ENCODE measurements at regions not wholly inside any gene's neighbourhood (a gene's known extent, or its start where the extent isn't known, plus 50 kb on each side); places are given as distances from the start of the nearest gene placed in this dataset.

GRCh38 chr11:19617696-19618523 lies 94.7 kb upstream of the NAV2 start:
- Mint-ChIP-seq H3K27ac (peak overlapping the region in 1 of 7 donors; percentile 0), H3K27me3 (ENCODE audit: low read depth in 3 of 3) (peaks cover 0 to 3% (median 1%) of the 10 kb centered on the region in 3 donors), H3K36me3 (no peaks in the 10 kb centered on the region), H3K9me3 (peaks cover 6 to 16% (median 11%) of the 10 kb centered on the region in 7 donors), H3K4me3 (no peak overlapping the region), H3K4me1 (peaks cover 8% of the 10 kb centered on the region)
- Histone ChIP-seq H3K4me1 (ENCODE audit: control insufficient read depth in 1 of 2, insufficient read depth in 2 of 2, low read length in 2 of 2) (peaks cover 4 to 6% of the 10 kb centered on the region in 2 donors), H4K20me1 (ENCODE audit: insufficient read depth, low read length) (no peaks in the 10 kb centered on the region), H3K79me2 (ENCODE audit: insufficient read depth, low read length) (no peaks in the 10 kb centered on the region), H2AFZ (ENCODE audit: insufficient read depth, low read depth, low read length, poor library complexity, severe bottlenecking) (no peak overlapping the region), H3K9ac (ENCODE audit: insufficient read depth, low read length, poor library complexity, severe bottlenecking) (no peak overlapping the region), H3K36me3 (replicated peaks in 1 of 2; ENCODE audit: control insufficient read depth in 1 of 2, insufficient read depth in 2 of 2, low read length in 2 of 2) (no peaks in the 10 kb centered on the region), H3K27ac (ENCODE audit: low read depth in 1 of 2, low read length in 2 of 2) (no peak overlapping the region), H3K9me3 (replicated peaks in 1 of 2; ENCODE audit: control insufficient read depth in 1 of 2, insufficient read depth in 1 of 2, low read length in 2 of 2) (peaks cover 0 to 7% of the 10 kb centered on the region in 2 donors), H3K4me3 (replicated peaks in 1 of 3; ENCODE audit: low read depth in 2 of 3, low read length in 3 of 3) (no peak overlapping the region), H3K4me2 (replicated peaks; ENCODE audit: extremely low read depth, low read length, poor library complexity, severe bottlenecking) (no peak overlapping the region), H3K27me3 (ENCODE audit: control insufficient read depth in 2 of 2, insufficient read depth in 2 of 2, low read length in 2 of 2) (no peaks in the 10 kb centered on the region)
- WGBS (ENCODE audit: insufficient coverage) = 85% methylated on average over 2 of the region's 4 CpGs
- intact Hi-C loops (cut with micrococcal nuclease) = no loop called here
- no peak for TF ChIP-seq CTCF (IDR thresholded peaks at IDR 0.05)
- no peak for DNase-seq

GRCh38 chr11:19615341-19616183 lies 97.1 kb upstream of the NAV2 start:
- Histone ChIP-seq H3K36me3 (replicated peaks in 1 of 2; ENCODE audit: control insufficient read depth in 1 of 2, insufficient read depth in 2 of 2, low read length in 2 of 2) (no peaks in the 10 kb centered on the region), H3K79me2 (ENCODE audit: insufficient read depth, low read length) (no peaks in the 10 kb centered on the region), H3K9ac (ENCODE audit: insufficient read depth, low read length, poor library complexity, severe bottlenecking) (no peak overlapping the region), H4K20me1 (ENCODE audit: insufficient read depth, low read length) (no peaks in the 10 kb centered on the region), H3K9me3 (replicated peaks in 1 of 2; ENCODE audit: control insufficient read depth in 1 of 2, insufficient read depth in 1 of 2, low read length in 2 of 2) (peaks cover 5 to 15% of the 10 kb centered on the region in 2 donors), H3K27me3 (ENCODE audit: control insufficient read depth in 2 of 2, insufficient read depth in 2 of 2, low read length in 2 of 2) (no peaks in the 10 kb centered on the region), H2AFZ (ENCODE audit: insufficient read depth, low read depth, low read length, poor library complexity, severe bottlenecking) (no peak overlapping the region), H3K4me3 (replicated peaks in 1 of 3; ENCODE audit: low read depth in 2 of 3, low read length in 3 of 3) (no peak overlapping the region), H3K4me1 (ENCODE audit: control insufficient read depth in 1 of 2, insufficient read depth in 2 of 2, low read length in 2 of 2) (peaks cover 4 to 6% of the 10 kb centered on the region in 2 donors), H3K27ac (ENCODE audit: low read depth in 1 of 2, low read length in 2 of 2) (no peak overlapping the region), H3K4me2 (replicated peaks; ENCODE audit: extremely low read depth, low read length, poor library complexity, severe bottlenecking) (no peak overlapping the region)
- Mint-ChIP-seq H3K27ac (no peak overlapping the region), H3K9me3 (peaks cover 14 to 28% (median 24%) of the 10 kb centered on the region in 7 donors), H3K4me3 (no peak overlapping the region), H3K36me3 (no peaks in the 10 kb centered on the region), H3K27me3 (ENCODE audit: low read depth in 3 of 3) (peaks cover 2 to 6% (median 3%) of the 10 kb centered on the region in 3 donors), H3K4me1 (peaks cover 8% of the 10 kb centered on the region)
- peak in 1 of 3 donors; percentile 11 for DNase-seq
- intact Hi-C loops (cut with micrococcal nuclease) = no loop called here
- WGBS (ENCODE audit: insufficient coverage) = 100% methylated on average over 1 of the region's 11 CpGs
- TF ChIP-seq CTCF (IDR thresholded peaks at IDR 0.05) = no peak
